ENCODE measurements at regions not wholly inside any gene's neighbourhood (a gene's known extent, or its start where the extent isn't known, plus 50 kb on each side); places are given as distances from the start of the nearest gene placed in this dataset.

- Histone ChIP-seq H4K20me1 (ENCODE audit: insufficient read depth, low read length) (no peaks in the 10 kb centered on the region), H3K27ac (ENCODE audit: low read length) (no peak overlapping the region), H3K4me3 (ENCODE audit: low read depth in 1 of 2, low read length in 2 of 2) (no peak overlapping the region), H3K4me1 (ENCODE audit: insufficient read depth, low read length) (no peaks in the 10 kb centered on the region), H3K27me3 (ENCODE audit: insufficient read depth, low read length, poor library complexity) (no peaks in the 10 kb centered on the region), H3K9me3 (ENCODE audit: insufficient read depth, low read length, severe bottlenecking) (no peaks in the 10 kb centered on the region), H3K36me3 (ENCODE audit: insufficient read depth, low read length) (no peaks in the 10 kb centered on the region), H3K4me2 (ENCODE audit: insufficient read depth, low read length) (no peak overlapping the region), H3K9ac (ENCODE audit: low read depth, low read length) (no peak overlapping the region), H2AFZ (ENCODE audit: low read depth, low read length) (no peak overlapping the region), H3K79me2 (ENCODE audit: insufficient read depth, low read length) (no peaks in the 10 kb centered on the region)
- no peak for ATAC-seq (ENCODE audit: insufficient read depth, low read depth)
- DNase-seq = no peak
- no peak for TF ChIP-seq EZH2 (IDR thresholded peaks at IDR 0.05; ENCODE audit: borderline replicate concordance, low read depth, low read length, severe bottlenecking)
- TF ChIP-seq CTCF (IDR thresholded peaks at IDR 0.05; ENCODE audit: borderline replicate concordance, extremely low read depth, low read length, poor library complexity, severe bottlenecking) = no peak
Observed at GRCh38 chr3:104816008-104816407, 550.7 kb upstream of the ALCAM start.

- Histone ChIP-seq H3K79me2 (ENCODE audit: insufficient read depth, low read length) (no peaks in the 10 kb centered on the region), H3K4me2 (ENCODE audit: insufficient read depth, low read length) (no peak overlapping the region), H3K4me3 (ENCODE audit: low read depth in 1 of 2, low read length in 2 of 2) (no peak overlapping the region), H3K27me3 (ENCODE audit: insufficient read depth, low read length, poor library complexity) (no peaks in the 10 kb centered on the region), H3K4me1 (ENCODE audit: insufficient read depth, low read length) (no peaks in the 10 kb centered on the region), H3K9ac (ENCODE audit: low read depth, low read length) (no peak overlapping the region), H2AFZ (ENCODE audit: low read depth, low read length) (no peak overlapping the region), H4K20me1 (ENCODE audit: insufficient read depth, low read length) (no peaks in the 10 kb centered on the region), H3K36me3 (ENCODE audit: insufficient read depth, low read length) (no peaks in the 10 kb centered on the region), H3K9me3 (ENCODE audit: insufficient read depth, low read length, severe bottlenecking) (no peaks in the 10 kb centered on the region), H3K27ac (ENCODE audit: low read length) (no peak overlapping the region)
- DNase-seq = no peak
- ATAC-seq (ENCODE audit: insufficient read depth, low read depth) = no peak
- TF ChIP-seq EZH2 (IDR thresholded peaks at IDR 0.05; ENCODE audit: borderline replicate concordance, low read depth, low read length, severe bottlenecking) (no peak), CTCF (IDR thresholded peaks at IDR 0.05; ENCODE audit: borderline replicate concordance, extremely low read depth, low read length, poor library complexity, severe bottlenecking) (no peak)
Observed at GRCh38 chr3:104816716-104817115, 550.0 kb upstream of the ALCAM start.

GRCh38 chr3:104819333-104819732 is 547.4 kb upstream of the ALCAM start:
- no peak for ATAC-seq (ENCODE audit: insufficient read depth, low read depth)
- Histone ChIP-seq H3K4me3 (ENCODE audit: low read depth in 1 of 2, low read length in 2 of 2) (no peak overlapping the region), H4K20me1 (ENCODE audit: insufficient read depth, low read length) (no peaks in the 10 kb centered on the region), H3K9ac (ENCODE audit: low read depth, low read length) (no peak overlapping the region), H3K27me3 (ENCODE audit: insufficient read depth, low read length, poor library complexity) (no peaks in the 10 kb centered on the region), H3K79me2 (ENCODE audit: insufficient read depth, low read length) (no peaks in the 10 kb centered on the region), H3K4me1 (ENCODE audit: insufficient read depth, low read length) (no peaks in the 10 kb centered on the region), H2AFZ (ENCODE audit: low read depth, low read length) (no peak overlapping the region), H3K4me2 (ENCODE audit: insufficient read depth, low read length) (no peak overlapping the region), H3K36me3 (ENCODE audit: insufficient read depth, low read length) (no peaks in the 10 kb centered on the region), H3K9me3 (ENCODE audit: insufficient read depth, low read length, severe bottlenecking) (no peaks in the 10 kb centered on the region), H3K27ac (ENCODE audit: low read length) (no peak overlapping the region)
- DNase-seq = no peak
- no peak for TF ChIP-seq EZH2 (IDR thresholded peaks at IDR 0.05; ENCODE audit: borderline replicate concordance, low read depth, low read length, severe bottlenecking)
- no peak for TF ChIP-seq CTCF (IDR thresholded peaks at IDR 0.05; ENCODE audit: borderline replicate concordance, extremely low read depth, low read length, poor library complexity, severe bottlenecking)

- TF ChIP-seq CTCF (IDR thresholded peaks at IDR 0.05; ENCODE audit: borderline replicate concordance, extremely low read depth, low read length, poor library complexity, severe bottlenecking) = no peak
- TF ChIP-seq EZH2 (IDR thresholded peaks at IDR 0.05; ENCODE audit: borderline replicate concordance, low read depth, low read length, severe bottlenecking) = no peak
- H3K79me2 ChIP-seq (ENCODE audit: insufficient read depth, low read length) = no peaks in the 10 kb centered on the region
- H3K9ac ChIP-seq (ENCODE audit: low read depth, low read length) = no peak overlapping the region
- H3K27me3 ChIP-seq (ENCODE audit: insufficient read depth, low read length, poor library complexity) = no peaks in the 10 kb centered on the region
- no peak overlapping the region for H2AFZ ChIP-seq (ENCODE audit: low read depth, low read length)
- no peaks in the 10 kb centered on the region for H3K9me3 ChIP-seq (ENCODE audit: insufficient read depth, low read length, severe bottlenecking)
- H3K4me3 ChIP-seq (ENCODE audit: low read depth in 1 of 2, low read length in 2 of 2) = no peak overlapping the region
- ATAC-seq (ENCODE audit: insufficient read depth, low read depth) (no peak), DNase-seq (no peak)
- H3K4me2 ChIP-seq (ENCODE audit: insufficient read depth, low read length) = no peak overlapping the region
- no peak overlapping the region for H3K27ac ChIP-seq (ENCODE audit: low read length)
- no peaks in the 10 kb centered on the region for H4K20me1 ChIP-seq (ENCODE audit: insufficient read depth, low read length)
- H3K36me3 ChIP-seq (ENCODE audit: insufficient read depth, low read length) = no peaks in the 10 kb centered on the region
- H3K4me1 ChIP-seq (ENCODE audit: insufficient read depth, low read length) = no peaks in the 10 kb centered on the region
Observed at GRCh38 chr3:104820959-104821358, 545.8 kb upstream of the ALCAM start.
